ENCODE measurements at regions not wholly inside any gene's neighbourhood (a gene's known extent, or its start where the extent isn't known, plus 50 kb on each side); places are given as distances from the start of the nearest gene placed in this dataset.

GRCh38 chr1:105556266-105556665 is 1500.2 kb upstream of the PRMT6 start:
- TF ChIP-seq CTCF (conservative IDR thresholded peaks at IDR 0.05) (no peak), EZH2 (IDR thresholded peaks at IDR 0.05; ENCODE audit: low read depth) (no peak)

Measured in PC-9 (cell line).